WTC11 (cell line): ENCODE measurements at regions not wholly inside any gene's neighbourhood (a gene's known extent, or its start where the extent isn't known, plus 50 kb on each side); places are given as distances from the start of the nearest gene placed in this dataset.

Source experiments
- CTCF ChIP-seq: fragments of 200-600 bp; IDR thresholded peaks from 2 replicates; pipeline ENCODE4 v1.8.0; 2022; ENCODE audit warnings: antibody characterized with exemption
- MLX ChIP-seq: sonication (generic); formaldehyde crosslinking; IDR thresholded peaks from 2 replicates; pipeline ENCODE4 v1.8.1; 2023; ENCODE audit warnings: mild to moderate bottlenecking, missing genetic modification reagents, moderate library complexity
- ZNF263 ChIP-seq: sonication (generic); formaldehyde crosslinking; IDR thresholded peaks from 2 replicates; pipeline ENCODE4 v1.8.1; 2022; ENCODE audit warnings: low read depth, mild to moderate bottlenecking, moderate library complexity, missing genetic modification reagents

- TF ChIP-seq CTCF: no peak
- TF ChIP-seq ZNF263 (CRISPR knock-in tag): no peak
- TF ChIP-seq MLX (CRISPR knock-in tag): no peak
Observed at GRCh38 chr2:140177086-140177485, 1396.9 kb upstream of the NXPH2 start.
